HG03060 (cell line): ENCODE measurements at regions not wholly inside any gene's neighbourhood (a gene's known extent, or its start where the extent isn't known, plus 50 kb on each side); places are given as distances from the start of the nearest gene placed in this dataset.

Source experiments
- ATAC-seq: cut with Tn5 transposase; IDR thresholded peaks from one replicate; pipeline ENCODE4 v1.9.1; 2021; ENCODE audit warnings: low read depth, moderate number of reproducible peaks; ENCODE audit not compliant: unreplicated experiment

DNA sequence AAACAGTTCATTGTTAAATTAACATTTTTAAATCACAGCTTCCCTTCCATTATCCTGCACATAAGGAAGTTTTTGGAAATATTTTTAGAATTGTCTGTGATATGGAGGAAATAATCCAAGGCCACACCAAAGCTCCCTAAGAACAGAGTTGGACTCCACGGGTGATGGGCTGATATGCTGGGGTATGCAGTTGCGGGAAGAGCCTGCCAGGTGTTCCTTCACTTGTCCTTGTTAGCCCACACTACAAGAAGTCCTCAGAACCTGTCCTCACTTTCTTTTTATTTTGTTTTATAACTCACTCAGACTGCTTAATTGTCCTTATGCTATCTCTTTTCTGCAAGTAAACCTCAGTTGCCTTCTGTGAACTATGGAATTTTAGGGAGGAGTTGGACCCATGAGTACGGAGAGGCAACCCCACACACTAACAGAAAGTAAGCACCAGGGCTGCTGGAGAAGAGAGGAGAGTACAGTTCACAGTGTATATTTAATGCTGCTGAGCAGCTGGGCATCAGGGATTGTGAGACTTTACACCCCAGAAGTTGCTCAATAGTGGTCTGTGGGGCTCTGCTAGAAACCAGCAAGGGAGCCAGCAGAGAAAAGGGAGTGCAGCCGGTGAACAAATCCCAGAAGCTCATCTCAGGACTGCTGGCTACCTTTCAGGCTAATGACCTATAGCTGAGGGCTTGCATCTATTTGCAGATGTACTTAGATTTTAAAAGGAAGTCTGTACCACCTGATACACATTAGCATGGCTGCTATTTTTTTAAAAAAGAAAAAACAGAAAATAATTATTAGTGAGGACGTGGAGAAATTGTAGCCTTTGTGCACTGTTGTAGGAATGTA is 64.6 kb upstream of the FOXN2 start:
- no peak for ATAC-seq

DNA sequence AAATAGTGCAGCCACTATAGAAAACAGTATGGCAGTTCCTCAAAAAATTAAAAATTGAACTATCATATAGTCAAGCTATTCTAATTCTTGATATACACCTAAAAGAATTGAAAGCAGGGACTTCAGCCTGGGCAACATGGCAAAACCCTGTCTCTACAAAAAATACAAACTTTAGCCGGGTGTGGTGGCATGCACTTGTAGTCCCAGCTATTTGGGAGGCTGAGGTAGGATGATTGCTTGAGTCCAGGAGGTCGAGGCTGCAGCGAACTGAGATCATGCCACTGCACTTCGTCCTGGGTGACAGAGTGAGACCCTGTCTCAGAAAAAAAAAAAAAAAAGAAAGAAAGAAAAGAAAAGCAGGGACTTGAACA is 64.0 kb upstream of the FOXN2 start:
- no peak for ATAC-seq

DNA sequence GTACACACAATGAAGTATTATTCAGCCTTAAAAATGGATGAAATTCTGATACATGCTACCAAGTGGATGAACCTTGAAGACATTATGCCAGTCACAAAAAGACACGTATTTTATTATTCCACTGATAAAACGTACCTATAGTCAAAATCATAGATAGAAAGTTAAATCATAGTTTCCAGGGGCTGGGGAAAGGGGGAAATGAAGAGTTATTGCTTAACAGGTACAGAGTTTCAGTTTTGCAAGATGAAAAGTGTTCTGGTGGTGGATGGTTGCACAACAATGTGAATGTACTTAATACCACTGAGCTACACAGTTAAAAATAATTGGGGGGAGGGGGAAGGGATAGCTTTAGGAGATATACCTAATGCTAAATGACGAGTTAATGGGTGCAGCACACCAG is 63.5 kb upstream of the FOXN2 start:
- peak; percentile 38 for ATAC-seq

DNA sequence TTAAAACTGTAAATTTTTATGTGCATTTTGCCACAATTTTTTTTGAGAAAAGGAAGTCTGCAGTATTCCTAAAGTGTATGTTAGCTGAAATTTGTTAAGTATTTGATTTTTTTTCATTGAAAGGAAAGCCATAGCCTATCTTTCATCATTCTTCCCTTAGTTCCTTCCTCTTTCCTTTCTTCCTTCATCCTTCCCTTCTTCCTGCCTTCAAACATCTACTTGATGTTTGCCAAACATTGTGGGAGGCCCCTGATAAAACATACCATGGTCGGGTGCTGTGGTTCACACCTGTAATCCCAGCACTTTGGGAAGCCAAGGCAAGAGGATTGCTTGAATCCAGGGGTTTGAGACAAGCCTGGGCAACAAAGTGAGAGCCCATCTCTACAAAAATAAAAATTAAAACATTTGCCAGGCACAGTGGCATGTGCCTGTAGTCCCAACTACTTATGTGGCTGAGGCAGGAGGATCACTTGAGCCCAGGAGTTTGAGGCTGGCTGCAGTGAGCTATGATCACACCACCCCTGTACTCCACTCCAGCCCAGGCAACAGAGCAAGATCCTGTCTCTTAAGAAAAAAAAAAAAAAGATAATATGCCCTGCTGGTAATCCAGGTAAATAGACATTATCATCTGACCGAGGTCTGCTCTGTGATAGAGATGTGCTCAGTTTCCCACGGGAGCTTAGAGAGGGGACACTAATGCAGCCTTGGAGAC is 62.9 kb upstream of the FOXN2 start:
- ATAC-seq = no peak

DNA sequence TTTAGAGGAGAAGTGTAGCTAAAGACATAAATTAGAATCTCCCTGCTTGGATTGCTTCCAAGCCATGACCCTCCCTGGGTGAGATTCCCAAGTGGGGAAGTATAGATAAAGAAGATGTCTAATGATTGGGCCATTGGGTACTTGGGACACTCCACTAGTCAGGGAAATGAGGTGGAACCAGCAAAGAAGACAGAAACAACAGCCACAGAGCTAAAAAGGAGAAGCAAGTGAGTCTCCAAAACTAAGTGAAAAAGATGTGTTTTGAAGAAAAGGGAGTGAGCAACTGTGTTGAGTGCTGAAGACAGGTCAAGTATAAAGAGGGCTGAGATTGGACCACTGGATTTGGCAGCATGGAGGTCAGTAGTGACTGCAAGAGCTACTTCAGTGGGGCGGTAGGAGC is 61.2 kb upstream of the FOXN2 start:
- no peak for ATAC-seq

DNA sequence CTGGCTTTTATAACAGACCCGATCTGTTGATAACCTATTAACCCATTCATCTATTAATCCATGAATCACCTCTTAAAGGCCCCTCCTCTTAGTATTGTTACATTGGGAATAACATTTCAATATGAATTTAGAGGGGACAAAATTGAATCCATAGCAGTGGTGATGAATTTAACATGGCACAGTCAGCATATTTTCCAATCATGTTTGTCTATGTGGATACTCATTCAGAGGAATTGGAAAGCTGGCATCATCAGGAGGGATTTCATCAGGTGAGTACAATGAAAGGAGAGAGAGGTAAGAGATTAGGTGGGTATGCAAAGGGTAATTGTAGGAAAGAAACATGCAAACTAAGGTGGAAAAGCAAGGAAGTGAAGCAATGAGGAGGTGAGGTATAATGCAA is 59.6 kb upstream of the FOXN2 start:
- ATAC-seq = no peak

GRCh38 chr2:48257456-48257855 is 57.0 kb upstream of the FOXN2 start:
- no peak for ATAC-seq

- no peak for ATAC-seq
These were observed 55.9 kb upstream of the FOXN2 start for GRCh38 chr2:48258481-48259149.

GRCh38 chr2:48259811-48260210 is 54.7 kb upstream of the FOXN2 start:
- ATAC-seq = no peak

DNA sequence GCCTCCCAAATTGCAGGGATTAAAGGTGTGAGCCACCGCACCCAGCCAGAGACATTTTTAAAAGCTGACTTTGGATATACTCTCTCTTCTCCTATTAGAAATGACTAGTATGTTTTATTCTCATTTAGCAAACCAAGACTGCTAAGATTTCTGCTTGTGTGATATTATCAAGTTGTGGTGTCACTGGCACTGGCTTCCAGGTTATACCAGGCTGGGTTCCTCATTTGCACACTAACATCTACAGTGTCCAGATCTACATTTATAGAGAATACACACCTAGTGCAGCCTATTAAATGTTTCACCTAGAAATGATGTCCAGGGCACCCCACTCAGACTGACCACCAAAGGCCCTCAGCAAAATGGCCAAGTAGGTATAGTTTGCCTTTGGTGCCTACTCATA is 49.9 kb upstream of the FOXN2 start:
- no peak for ATAC-seq
